Neural progenitor cell (in vitro differentiated cells): ENCODE measurements at regions not wholly inside any gene's neighbourhood (a gene's known extent, or its start where the extent isn't known, plus 50 kb on each side); places are given as distances from the start of the nearest gene placed in this dataset.

Experiments
- DNase-seq: peaks from one replicate; pipeline ENCODE4 v3.0.0-alpha.2; 2016; ENCODE audit warnings: low spot score
- H2AFZ ChIP-seq: fragments of 200-600 bp; sonication (generic); replicated peaks from 2 replicates; pipeline ENCODE4 v1.6.1; 2016; ENCODE audit warnings: antibody characterized with exemption
- H3F3A ChIP-seq: fragments of 200-600 bp; sonication (generic); 2 replicates; pipeline ENCODE4 v1.6.1; 2016; ENCODE audit warnings: antibody characterized with exemption, low read depth
- H3K27ac ChIP-seq: fragments of 200-600 bp; sonication (generic); 2 replicates; pipeline ENCODE4 v1.5.1; 2016; ENCODE audit warnings: mild to moderate bottlenecking
- H3K27me3 ChIP-seq: fragments of 200-600 bp; sonication (generic); 2 replicates; pipeline ENCODE4 v1.6.1; 2016; ENCODE audit warnings: mild to moderate bottlenecking, moderate library complexity
- H3K36me3 ChIP-seq: fragments of 200-600 bp; sonication (generic); 2 replicates; pipeline ENCODE4 v1.5.1; 2016
- H3K4me1 ChIP-seq: fragments of 200-600 bp; sonication (generic); 2 replicates; pipeline ENCODE4 v1.6.1; 2016; ENCODE audit warnings: mixed run types
- H3K4me2 ChIP-seq: fragments of 200-600 bp; sonication (generic); 2 replicates; pipeline ENCODE4 v1.6.1; 2016
- H3K4me3 ChIP-seq: fragments of 200-600 bp; sonication (generic); 2 replicates; pipeline ENCODE4 v1.5.1; 2016
- H3K79me2 ChIP-seq: fragments of 200-600 bp; sonication (generic); 2 replicates; pipeline ENCODE4 v1.6.1; 2016; ENCODE audit warnings: low read depth
- H3K9ac ChIP-seq: fragments of 200-600 bp; sonication (generic); 2 replicates; pipeline ENCODE4 v1.6.1; 2016
- H3K9me3 ChIP-seq: fragments of 200-600 bp; sonication (generic); 2 replicates; pipeline ENCODE4 v1.5.1; 2016; ENCODE audit warnings: low read depth
- H4K20me1 ChIP-seq: fragments of 200-600 bp; sonication (generic); 2 replicates; pipeline ENCODE4 v1.6.1; 2016; ENCODE audit warnings: low read depth
- H3K27ac Mint-ChIP-seq: 3 replicates; pipeline ENCODE4 v1.8.0; 2021; ENCODE audit warnings: mixed read lengths
- H3K27me3 Mint-ChIP-seq: 2 replicates; pipeline ENCODE4 v1.8.0; 2022; ENCODE audit warnings: low read depth, mild to moderate bottlenecking, inconsistent platforms, moderate library complexity, mixed read lengths; ENCODE audit not compliant: insufficient read depth
- H3K36me3 Mint-ChIP-seq: 3 replicates; pipeline ENCODE4 v1.8.0; 2021; ENCODE audit warnings: mixed read lengths
- H3K4me1 Mint-ChIP-seq: 3 replicates; pipeline ENCODE4 v1.8.0; 2021; ENCODE audit warnings: mixed read lengths
- H3K4me3 Mint-ChIP-seq: 3 replicates; pipeline ENCODE4 v1.8.0; 2021; ENCODE audit warnings: mild to moderate bottlenecking, moderate library complexity, mixed read lengths
- H3K9me3 Mint-ChIP-seq: 3 replicates; pipeline ENCODE4 v1.8.0; 2020; ENCODE audit warnings: mixed read lengths
- EZH2 ChIP-seq: fragments of 200-600 bp; sonication (generic); IDR thresholded peaks from 2 replicates; pipeline ENCODE4 v1.6.1; 2017; ENCODE audit warnings: antibody characterized with exemption, mild to moderate bottlenecking, moderate library complexity
- EZH2phosphoT487 ChIP-seq: fragments of 200-600 bp; sonication (generic); IDR thresholded peaks from 2 replicates; pipeline ENCODE4 v1.6.1; 2017; ENCODE audit warnings: antibody characterized with exemption
- TF ChIP-seq, protein P1 (sequence below): fragments of 200-600 bp; sonication (generic); IDR thresholded peaks from 2 replicates; pipeline ENCODE4 v1.5.1; 2017; ENCODE audit warnings: antibody characterized with exemption, mild to moderate bottlenecking

DNA sequence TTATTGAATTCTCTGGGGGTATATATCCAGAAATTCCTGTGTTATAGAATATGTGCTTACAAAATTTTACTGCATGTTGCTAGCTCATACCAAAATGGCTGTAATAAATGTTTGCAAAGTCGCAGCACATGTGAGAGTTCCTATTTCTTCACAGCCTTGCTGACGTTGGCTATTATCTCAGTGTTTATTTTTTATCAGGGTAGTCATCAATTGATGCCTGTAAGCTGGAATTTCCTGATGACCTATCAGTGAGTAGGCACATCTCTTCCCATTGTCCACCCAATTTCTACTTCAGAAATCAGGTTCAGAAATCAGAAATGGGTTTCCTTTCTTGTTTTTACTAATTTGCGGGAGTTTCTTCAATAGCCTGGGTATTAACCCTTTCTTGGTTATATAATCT, 268.1 kb upstream of the FZD8 start:
- Mint-ChIP-seq H3K27me3 (peaks cover 11% of the 10 kb centered on the region), H3K36me3 (no peaks in the 10 kb centered on the region), H3K9me3 (peaks cover 4% of the 10 kb centered on the region), H3K4me1 (peaks cover 16% of the 10 kb centered on the region), H3K4me3 (no peak overlapping the region), H3K27ac (no peak overlapping the region)
- peaks cover 13% of the 10 kb centered on the region for H3K4me1 ChIP-seq
- no peaks in the 10 kb centered on the region for H3K36me3 ChIP-seq
- H3K27ac ChIP-seq = no peak overlapping the region
- H2AFZ ChIP-seq = no peak overlapping the region
- no peaks in the 10 kb centered on the region for H3F3A ChIP-seq
- no peaks in the 10 kb centered on the region for H4K20me1 ChIP-seq
- H3K9me3 ChIP-seq = no peaks in the 10 kb centered on the region
- no peak for DNase-seq
- H3K79me2 ChIP-seq = no peaks in the 10 kb centered on the region
- no peak overlapping the region for H3K4me2 ChIP-seq
- TF ChIP-seq EZH2 = no peak
- no peak for TF ChIP-seq EZH2phosphoT487
- TF ChIP-seq, protein P1, sequence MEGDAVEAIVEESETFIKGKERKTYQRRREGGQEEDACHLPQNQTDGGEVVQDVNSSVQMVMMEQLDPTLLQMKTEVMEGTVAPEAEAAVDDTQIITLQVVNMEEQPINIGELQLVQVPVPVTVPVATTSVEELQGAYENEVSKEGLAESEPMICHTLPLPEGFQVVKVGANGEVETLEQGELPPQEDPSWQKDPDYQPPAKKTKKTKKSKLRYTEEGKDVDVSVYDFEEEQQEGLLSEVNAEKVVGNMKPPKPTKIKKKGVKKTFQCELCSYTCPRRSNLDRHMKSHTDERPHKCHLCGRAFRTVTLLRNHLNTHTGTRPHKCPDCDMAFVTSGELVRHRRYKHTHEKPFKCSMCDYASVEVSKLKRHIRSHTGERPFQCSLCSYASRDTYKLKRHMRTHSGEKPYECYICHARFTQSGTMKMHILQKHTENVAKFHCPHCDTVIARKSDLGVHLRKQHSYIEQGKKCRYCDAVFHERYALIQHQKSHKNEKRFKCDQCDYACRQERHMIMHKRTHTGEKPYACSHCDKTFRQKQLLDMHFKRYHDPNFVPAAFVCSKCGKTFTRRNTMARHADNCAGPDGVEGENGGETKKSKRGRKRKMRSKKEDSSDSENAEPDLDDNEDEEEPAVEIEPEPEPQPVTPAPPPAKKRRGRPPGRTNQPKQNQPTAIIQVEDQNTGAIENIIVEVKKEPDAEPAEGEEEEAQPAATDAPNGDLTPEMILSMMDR = no peak
- H3K9ac ChIP-seq = no peak overlapping the region
- H3K4me3 ChIP-seq = no peak overlapping the region
- H3K27me3 ChIP-seq = no peaks in the 10 kb centered on the region

DNA sequence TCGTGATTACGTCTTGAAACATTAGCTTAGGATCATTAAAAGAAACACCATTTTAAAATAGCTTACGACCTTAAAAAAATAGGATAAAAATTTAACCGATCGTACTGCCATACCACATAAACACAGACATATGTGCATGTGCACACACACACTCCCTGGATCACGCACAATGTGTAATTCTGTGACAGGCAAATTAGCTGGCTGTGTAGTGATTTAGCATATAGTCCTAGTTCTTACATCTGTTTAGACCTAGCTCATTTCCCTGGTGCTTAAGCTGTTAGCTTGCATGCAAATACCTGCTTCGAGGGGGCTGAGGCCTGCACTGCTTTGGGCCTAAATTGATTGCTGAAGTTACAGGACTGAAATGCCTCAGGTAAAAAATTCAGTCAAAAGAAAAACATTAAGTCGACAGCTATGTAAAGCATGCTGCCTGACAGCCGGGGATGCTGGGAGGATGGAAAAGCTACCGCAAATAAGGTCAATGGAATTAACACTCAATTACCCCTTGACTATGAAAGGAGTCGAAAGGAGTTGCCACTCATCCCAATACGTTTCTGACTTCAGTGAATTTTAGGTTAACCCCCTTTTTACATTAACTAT, 267.1 kb upstream of the FZD8 start:
- Mint-ChIP-seq H3K4me1 (peaks cover 16% of the 10 kb centered on the region), H3K27me3 (peaks cover 10% of the 10 kb centered on the region), H3K36me3 (no peaks in the 10 kb centered on the region), H3K9me3 (peaks cover 4% of the 10 kb centered on the region), H3K27ac (no peak overlapping the region), H3K4me3 (no peak overlapping the region)
- Histone ChIP-seq H3K4me2 (peak overlapping the region; percentile 21), H3K9ac (no peak overlapping the region), H3K79me2 (no peaks in the 10 kb centered on the region), H3K9me3 (no peaks in the 10 kb centered on the region), H3K36me3 (no peaks in the 10 kb centered on the region), H3F3A (no peaks in the 10 kb centered on the region), H3K27me3 (no peaks in the 10 kb centered on the region), H3K4me1 (peaks cover 13% of the 10 kb centered on the region), H3K27ac (no peak overlapping the region), H4K20me1 (no peaks in the 10 kb centered on the region), H2AFZ (peak overlapping the region; percentile 37), H3K4me3 (no peak overlapping the region)
- DNase-seq = peak; percentile 8
- no peak for TF ChIP-seq EZH2
- no peak for TF ChIP-seq EZH2phosphoT487
- TF ChIP-seq, protein P1 = no peak

DNA sequence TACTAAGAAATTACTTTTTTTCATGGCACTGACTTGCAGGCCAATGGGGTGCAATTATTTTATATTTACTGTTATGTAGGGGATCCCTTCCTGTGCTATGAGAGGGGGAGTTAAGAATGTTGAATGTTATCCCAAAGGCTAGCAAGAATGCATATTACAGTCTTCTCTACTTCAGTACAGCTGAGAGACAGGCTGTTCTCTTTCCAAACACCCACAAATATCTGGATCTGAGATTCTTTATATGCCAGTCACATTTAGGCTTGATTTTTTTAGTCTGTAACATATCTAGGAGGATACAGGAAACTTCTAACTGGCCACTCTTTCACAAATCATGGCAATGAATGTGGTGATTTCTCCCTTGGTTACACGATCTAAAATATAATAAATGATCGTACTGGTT, 266.4 kb upstream of the FZD8 start:
- TF ChIP-seq EZH2phosphoT487 (no peak), EZH2 (no peak)
- TF ChIP-seq, protein P1 = no peak
- H3K9me3 ChIP-seq = no peaks in the 10 kb centered on the region
- H3K36me3 ChIP-seq = no peaks in the 10 kb centered on the region
- no peak for DNase-seq
- H3K4me3 ChIP-seq = no peak overlapping the region
- peaks cover 13% of the 10 kb centered on the region for H3K4me1 ChIP-seq
- no peak overlapping the region for H3K27ac Mint-ChIP-seq
- H3K79me2 ChIP-seq = no peaks in the 10 kb centered on the region
- H3K27ac ChIP-seq = no peak overlapping the region
- H3K36me3 Mint-ChIP-seq = no peaks in the 10 kb centered on the region
- peaks cover 13% of the 10 kb centered on the region for H3K27me3 Mint-ChIP-seq
- H4K20me1 ChIP-seq = no peaks in the 10 kb centered on the region
- no peak overlapping the region for H3K9ac ChIP-seq
- H3K27me3 ChIP-seq = no peaks in the 10 kb centered on the region
- H2AFZ ChIP-seq = no peak overlapping the region
- no peak overlapping the region for H3K4me2 ChIP-seq
- H3K4me1 Mint-ChIP-seq = peaks cover 16% of the 10 kb centered on the region
- H3F3A ChIP-seq = no peaks in the 10 kb centered on the region
- H3K9me3 Mint-ChIP-seq = peaks cover 4% of the 10 kb centered on the region
- no peak overlapping the region for H3K4me3 Mint-ChIP-seq
